ENCODE measurements at regions not wholly inside any gene's neighbourhood (a gene's known extent, or its start where the extent isn't known, plus 50 kb on each side); places are given as distances from the start of the nearest gene placed in this dataset.

GRCh38 chr14:61904946-61905345, 142.7 kb downstream of the SNAPC1 start:
- Histone ChIP-seq H4K20me1 (ENCODE audit: insufficient read depth, low read length) (no peaks in the 10 kb centered on the region), H3K4me1 (ENCODE audit: control insufficient read depth, insufficient read depth, low read length) (no peaks in the 10 kb centered on the region), H3K4me3 (ENCODE audit: insufficient read depth, low read depth, low read length) (no peak overlapping the region), H2AK9ac (replicated peaks; ENCODE audit: low read depth, low read length, poor library complexity) (no peak overlapping the region), H2BK120ac (ENCODE audit: low read depth, low read length) (no peak overlapping the region), H3K9me1 (ENCODE audit: insufficient read depth, low read length) (no peaks in the 10 kb centered on the region), H3K9me3 (ENCODE audit: control insufficient read depth, insufficient read depth, low read length) (no peaks in the 10 kb centered on the region; the same call in 1 of the 2 replicates), H3K9ac (ENCODE audit: low read depth, low read length) (no peak overlapping the region), H3K14ac (replicated peaks; ENCODE audit: low read depth, low read length) (no peak overlapping the region), H3K4me2 (ENCODE audit: low read depth, low read length) (no peak overlapping the region), H3K4ac (ENCODE audit: low read depth, low read length) (no peak overlapping the region), H3K56ac (ENCODE audit: extremely low read depth, insufficient read depth, low read length) (no peak overlapping the region), H4K91ac (ENCODE audit: insufficient read depth, low read depth, low read length) (no peak overlapping the region), H2AK5ac (ENCODE audit: low read depth, low read length) (no peak overlapping the region), H3K18ac (ENCODE audit: low read depth, low read length) (no peak overlapping the region), H2BK15ac (ENCODE audit: low read depth, low read length) (no peak overlapping the region), H3K27me3 (ENCODE audit: control insufficient read depth, insufficient read depth, low read length) (peaks cover 12% of the 10 kb centered on the region), H3K79me1 (ENCODE audit: low read depth in 1 of 2, low read length in 2 of 2) (no peaks in the 10 kb centered on the region), H2BK20ac (ENCODE audit: low read depth, low read length) (no peak overlapping the region), H4K8ac (ENCODE audit: low read depth in 2 of 2, low read length in 2 of 2) (no peak overlapping the region), H3K27ac (ENCODE audit: insufficient read depth, low read length) (no peak overlapping the region), H2AFZ (replicated peaks; ENCODE audit: low read length, poor library complexity) (no peak overlapping the region), H3K36me3 (ENCODE audit: control insufficient read depth, insufficient read depth, low read length) (no peaks in the 10 kb centered on the region), H4K5ac (ENCODE audit: low read depth, low read length) (no peak overlapping the region), H2BK5ac (ENCODE audit: low read depth, low read length, poor library complexity, severe bottlenecking) (no peak overlapping the region), H3K23ac (ENCODE audit: low read depth, low read length) (no peak overlapping the region)
- no peak for ATAC-seq (ENCODE audit: low read depth)
- BruUV-seq (replicated peaks): no TSS peak
- DNase-seq: no peak
- POLR2A ChIA-PET (ENCODE audit: unreplicated experiment): no interaction called here
- in situ Hi-C loops (cut with MboI; ENCODE audit: low sequenced_read_pairs) (loop anchor here (10.0 kb wide), 1 partner anchor 220 kb away; no protein-coding TSS in a partner anchor), dilution Hi-C loops (cut with HindIII; ENCODE audit: low sequenced_read_pairs, unreplicated experiment) (loop anchor here (25.0 kb wide), 1 partner anchor 232 kb away; no protein-coding TSS in a partner anchor), intact Hi-C loops (cut with micrococcal nuclease) (no loop called here)
- CTCF ChIA-PET: interaction anchor here (1.2 kb wide), 1 partner anchor 20 kb away, joined by 3 read pairs; no protein-coding TSS in a partner anchor
- no CpG with 5 or more reads among the region's 2 CpGs for WGBS, 2 experiments (ENCODE audit: extremely low coverage in 2 of 2, insufficient read length in 1 of 2)
- TF ChIP-seq MXI1 (IDR thresholded peaks at IDR 0.05; ENCODE audit: borderline replicate concordance, low read depth, low read length) (no peak), RFX5 (IDR thresholded peaks at IDR 0.05; ENCODE audit: low read depth, low read length) (no peak), USF2 (IDR thresholded peaks at IDR 0.05; ENCODE audit: low read depth, low read length) (no peak), MAZ (IDR thresholded peaks at IDR 0.05; ENCODE audit: borderline replicate concordance, low read depth, low read length) (no peak), CTCF (conservative IDR thresholded peaks at IDR 0.05; ENCODE audit: low read depth, low read length) (no peak), MAFK (IDR thresholded peaks at IDR 0.05; ENCODE audit: low read depth, low read length) (no peak), FOS (IDR thresholded peaks at IDR 0.05; ENCODE audit: low read depth, low read length) (no peak), NFE2L2 (IDR thresholded peaks at IDR 0.05; ENCODE audit: low read depth, low read length) (no peak), RAD21 (IDR thresholded peaks at IDR 0.05; ENCODE audit: low read length) (no peak), RCOR1 (IDR thresholded peaks at IDR 0.05; ENCODE audit: insufficient replicate concordance, low read length) (no peak), CHD1 (IDR thresholded peaks at IDR 0.05; ENCODE audit: low read depth, low read length) (no peak), CEBPB (IDR thresholded peaks at IDR 0.05; ENCODE audit: low read depth, low read length) (no peak)

Data from IMR-90 (cell line).